CD4-positive, alpha-beta T cell (primary cell): ENCODE measurements at regions not wholly inside any gene's neighbourhood (a gene's known extent, or its start where the extent isn't known, plus 50 kb on each side); places are given as distances from the start of the nearest gene placed in this dataset.

Experiments used
- ATAC-seq: fragments of 200-7000 bp; cut with Tn5 transposase; one replicate; pipeline ENCODE4 v1.10.0; 2022; ENCODE audit warnings: mild to moderate bottlenecking; ENCODE audit not compliant: poor library complexity
- CTCF ChIA-PET: fragments of 350-600 bp; sonication (Branson Sonifier 250); formaldehyde crosslinking; loops from one replicate; lab custom pipeline; 2021; ENCODE audit warnings: antibody characterized with exemption, inconsistent platforms; lab: Charles Lee
- POLR2A ChIA-PET: fragments of 350-600 bp; sonication (Branson Sonifier 250); formaldehyde crosslinking; loops from one replicate; lab custom pipeline; 2021; ENCODE audit warnings: antibody characterized with exemption, inconsistent platforms; lab: Charles Lee
- DNase-seq, 14 experiments: peaks; one replicate each; pipeline ENCODE4 v3.0.0-alpha.2; 2013 to 2020; ENCODE audit warnings: mixed read lengths in 2 of 14
- H3K27ac ChIP-seq, 2 donors: one replicate each; pipeline versions ENCODE4 v1.5.1 to v1.7.0; 2013; ENCODE audit warnings: low read length in 2 of 2, low read depth in 1 of 2, mild to moderate bottlenecking in 1 of 2
- H3K27me3 ChIP-seq, 2 experiments: 1 replicate in 1 of 2; 2 replicates in 1 of 2; pipeline versions ENCODE4 v1.6.1 to v1.7.0; 2013; ENCODE audit warnings: low read length in 2 of 2, control low read depth in 1 of 2, mild to moderate bottlenecking in 1 of 2, moderate library complexity in 1 of 2; ENCODE audit not compliant: insufficient read depth in 2 of 2, control insufficient read depth in 1 of 2
- H3K36me3 ChIP-seq: one replicate; pipeline ENCODE4 v1.6.1; 2013; ENCODE audit warnings: low read length, control low read depth; ENCODE audit not compliant: insufficient read depth
- H3K4me1 ChIP-seq: one replicate; pipeline ENCODE4 v1.6.1; 2013; ENCODE audit warnings: low read length, control low read depth; ENCODE audit not compliant: insufficient read depth
- H3K4me3 ChIP-seq: one replicate; pipeline ENCODE4 v1.5.1; 2013; ENCODE audit warnings: mild to moderate bottlenecking, low read length, moderate library complexity
- H3K9me3 ChIP-seq, 2 experiments: 1 replicate in 1 of 2; 2 replicates in 1 of 2; pipeline versions ENCODE4 v1.6.1 to v1.7.0; 2013; ENCODE audit warnings: low read length in 2 of 2, mild to moderate bottlenecking in 2 of 2, control low read depth in 1 of 2, moderate library complexity in 1 of 2; ENCODE audit not compliant: control insufficient read depth in 1 of 2, insufficient read depth in 1 of 2
- H3K27ac Mint-ChIP-seq: one replicate; pipeline ENCODE4 v1.8.0; 2020; ENCODE audit warnings: mixed read lengths
- H3K27me3 Mint-ChIP-seq: one replicate; pipeline ENCODE4 v1.8.0; 2021; ENCODE audit warnings: mixed read lengths
- H3K36me3 Mint-ChIP-seq: one replicate; pipeline ENCODE4 v1.8.0; 2021; ENCODE audit warnings: low read depth, mixed read lengths
- H3K4me1 Mint-ChIP-seq: one replicate; pipeline ENCODE4 v1.8.0; 2021; ENCODE audit warnings: low read depth, mixed read lengths
- H3K4me3 Mint-ChIP-seq: one replicate; pipeline ENCODE4 v1.8.0; 2020; ENCODE audit warnings: mild to moderate bottlenecking, mixed read lengths
- H3K9me3 Mint-ChIP-seq: one replicate; pipeline ENCODE4 v1.8.0; 2020; ENCODE audit warnings: mixed read lengths
- CTCF ChIP-seq: fragments of 200-600 bp; IDR thresholded peaks from one replicate; pipeline ENCODE4 v1.8.0; 2022; ENCODE audit warnings: antibody characterized with exemption, mild to moderate bottlenecking
- intact Hi-C, 2 experiments: fragments of 100-400 bp; cut with DNase I in 1 of 2; cut with micrococcal nuclease in 1 of 2; formaldehyde crosslinking; loops; one replicate each; pipeline versions ENCODE4 v1.15.1 to v1.9.0; 2023 to 2025; cut with DNase I, micrococcal nuclease

GRCh38 chr2:235295831-235296230, 198.0 kb upstream of the AGAP1 start:
- Histone ChIP-seq H3K36me3 (no peaks in the 10 kb centered on the region), H3K4me3 (no peak overlapping the region), H3K27ac (no peak overlapping the region), H3K27me3 (no peaks in the 10 kb centered on the region), H3K4me1 (no peaks in the 10 kb centered on the region), H3K9me3 (no peaks in the 10 kb centered on the region)
- ATAC-seq: no peak
- no peak for DNase-seq
- no peak overlapping the region for H3K27ac Mint-ChIP-seq
- peaks cover 20% of the 10 kb centered on the region for H3K27me3 Mint-ChIP-seq
- H3K4me3 Mint-ChIP-seq: no peak overlapping the region
- ChIA-PET CTCF (no interaction called here), POLR2A (no interaction called here)
- TF ChIP-seq CTCF: no peak
- H3K4me1 Mint-ChIP-seq: no peaks in the 10 kb centered on the region
- intact Hi-C loops: no loop called here
- no peaks in the 10 kb centered on the region for H3K9me3 Mint-ChIP-seq
- H3K36me3 Mint-ChIP-seq: no peaks in the 10 kb centered on the region

- Mint-ChIP-seq H3K27me3 (peaks cover 32% of the 10 kb centered on the region), H3K36me3 (no peaks in the 10 kb centered on the region), H3K27ac (no peak overlapping the region), H3K4me3 (no peak overlapping the region), H3K9me3 (no peaks in the 10 kb centered on the region), H3K4me1 (no peaks in the 10 kb centered on the region)
- ChIA-PET POLR2A (no interaction called here), CTCF (no interaction called here)
- H3K4me3 ChIP-seq: no peak overlapping the region
- H3K36me3 ChIP-seq: no peaks in the 10 kb centered on the region
- H3K27ac ChIP-seq: no peak overlapping the region
- peaks cover 0 to 7% of the 10 kb centered on the region in 2 experiments for H3K9me3 ChIP-seq
- H3K27me3 ChIP-seq: peaks cover 0 to 5% of the 10 kb centered on the region in 2 experiments
- DNase-seq (no peak), ATAC-seq (no peak)
- no peak for TF ChIP-seq CTCF
- H3K4me1 ChIP-seq: no peaks in the 10 kb centered on the region
- intact Hi-C loops: no loop called here
These were observed 193.3 kb upstream of the AGAP1 start for GRCh38 chr2:235300368-235301201.

GRCh38 chr2:235301202-235302076, 192.4 kb upstream of the AGAP1 start:
- H3K4me3 Mint-ChIP-seq: no peak overlapping the region
- DNase-seq (no peak), ATAC-seq (no peak)
- no peak overlapping the region for H3K4me3 ChIP-seq
- ChIA-PET CTCF (no interaction called here), POLR2A (no interaction called here)
- H3K27ac Mint-ChIP-seq: no peak overlapping the region
- intact Hi-C loops: no loop called here
- H3K9me3 ChIP-seq: peaks cover 0 to 10% of the 10 kb centered on the region in 2 experiments
- H3K36me3 Mint-ChIP-seq: no peaks in the 10 kb centered on the region
- H3K4me1 Mint-ChIP-seq: no peaks in the 10 kb centered on the region
- no peaks in the 10 kb centered on the region for H3K9me3 Mint-ChIP-seq
- peaks cover 36% of the 10 kb centered on the region for H3K27me3 Mint-ChIP-seq
- peaks cover 0 to 6% of the 10 kb centered on the region in 2 experiments for H3K27me3 ChIP-seq
- H3K4me1 ChIP-seq: no peaks in the 10 kb centered on the region
- H3K27ac ChIP-seq: no peak overlapping the region
- H3K36me3 ChIP-seq: no peaks in the 10 kb centered on the region
- no peak for TF ChIP-seq CTCF
